SU-DHL-6 (cell line): ENCODE measurements at regions not wholly inside any gene's neighbourhood (a gene's known extent, or its start where the extent isn't known, plus 50 kb on each side); places are given as distances from the start of the nearest gene placed in this dataset.

Experiments
- H2AFZ ChIP-seq: fragments of 200-600 bp; sonication (generic); 2 replicates; pipeline ENCODE4 v1.6.1; 2014; ENCODE audit warnings: low read depth, mild to moderate bottlenecking, moderate library complexity, mixed read lengths, antibody characterized with exemption, low read length; ENCODE audit not compliant: severe bottlenecking
- H3F3A ChIP-seq: fragments of 200-600 bp; shearing (Covaris generic); 2 replicates; pipeline ENCODE4 v1.6.0; 2016; ENCODE audit warnings: antibody characterized with exemption, mild to moderate bottlenecking; ENCODE audit not compliant: insufficient read depth
- H3K27ac ChIP-seq: fragments of 200-600 bp; sonication (generic); 2 replicates; pipeline ENCODE4 v1.5.1; 2016; ENCODE audit warnings: low read depth, mild to moderate bottlenecking, low read length, moderate library complexity, mixed read lengths
- H3K27me3 ChIP-seq: fragments of 200-600 bp; sonication (generic), shearing (Covaris generic); 2 replicates; pipeline ENCODE4 v1.6.0; 2014; ENCODE audit warnings: mild to moderate bottlenecking, low read length
- H3K36me3 ChIP-seq: fragments of 200-600 bp; sonication (generic); 2 replicates; pipeline ENCODE4 v1.6.1; 2014; ENCODE audit warnings: mild to moderate bottlenecking, low read length, mixed read lengths
- H3K4me2 ChIP-seq: fragments of 300-600, 200-600 bp; shearing (Covaris generic), sonication (generic); 2 replicates; pipeline ENCODE4 v1.6.0; 2014; ENCODE audit warnings: low read length, low read depth, mild to moderate bottlenecking; ENCODE audit not compliant: poor library complexity, severe bottlenecking
- H3K4me3 ChIP-seq: fragments of 200-600 bp; sonication (generic); 2 replicates; pipeline ENCODE4 v1.5.1; 2014; ENCODE audit warnings: antibody characterized with exemption, low read length, mild to moderate bottlenecking, mixed read lengths; ENCODE audit not compliant: insufficient read depth, poor library complexity, severe bottlenecking
- H3K79me2 ChIP-seq: fragments of 200-600 bp; sonication (generic); 2 replicates; pipeline ENCODE4 v1.6.1; 2014; ENCODE audit warnings: mild to moderate bottlenecking, low read length, moderate library complexity; ENCODE audit not compliant: insufficient read depth
- H3K9ac ChIP-seq: fragments of 200-600 bp; sonication (generic); 2 replicates; pipeline ENCODE4 v1.7.0; 2014; ENCODE audit warnings: mild to moderate bottlenecking, low read length
- H3K9me2 ChIP-seq: fragments of 200-600 bp; sonication (generic); replicated peaks from 2 replicates; pipeline ENCODE4 v1.6.1; 2014; ENCODE audit warnings: low read length; ENCODE audit not compliant: insufficient read depth
- H3K9me3 ChIP-seq: fragments of 200-600 bp; sonication (generic); 2 replicates; pipeline ENCODE4 v1.6.1; 2014; ENCODE audit warnings: low read length, mixed read lengths; ENCODE audit not compliant: insufficient read depth
- H4K20me1 ChIP-seq: fragments of 200-600 bp; sonication (generic); 2 replicates; pipeline ENCODE4 v1.6.1; 2014; ENCODE audit warnings: low read depth, mild to moderate bottlenecking, antibody characterized with exemption, low read length, moderate library complexity, mixed read lengths
- EZH2phosphoT487 ChIP-seq: fragments of 200-600 bp; sonication (generic), shearing (Covaris generic); conservative IDR thresholded peaks from 2 replicates; pipeline ENCODE4 v1.6.1; 2018; ENCODE audit warnings: mild to moderate bottlenecking, antibody characterized with exemption, low read length, moderate library complexity, mixed read lengths
- TF ChIP-seq, protein P1 (sequence below): fragments of 200-600 bp; sonication (generic); IDR thresholded peaks from one replicate; pipeline ENCODE4 v1.5.1; 2017; ENCODE audit warnings: antibody characterized with exemption, mild to moderate bottlenecking, low read length, moderate library complexity; ENCODE audit not compliant: insufficient read depth, poor library complexity, severe bottlenecking

DNA sequence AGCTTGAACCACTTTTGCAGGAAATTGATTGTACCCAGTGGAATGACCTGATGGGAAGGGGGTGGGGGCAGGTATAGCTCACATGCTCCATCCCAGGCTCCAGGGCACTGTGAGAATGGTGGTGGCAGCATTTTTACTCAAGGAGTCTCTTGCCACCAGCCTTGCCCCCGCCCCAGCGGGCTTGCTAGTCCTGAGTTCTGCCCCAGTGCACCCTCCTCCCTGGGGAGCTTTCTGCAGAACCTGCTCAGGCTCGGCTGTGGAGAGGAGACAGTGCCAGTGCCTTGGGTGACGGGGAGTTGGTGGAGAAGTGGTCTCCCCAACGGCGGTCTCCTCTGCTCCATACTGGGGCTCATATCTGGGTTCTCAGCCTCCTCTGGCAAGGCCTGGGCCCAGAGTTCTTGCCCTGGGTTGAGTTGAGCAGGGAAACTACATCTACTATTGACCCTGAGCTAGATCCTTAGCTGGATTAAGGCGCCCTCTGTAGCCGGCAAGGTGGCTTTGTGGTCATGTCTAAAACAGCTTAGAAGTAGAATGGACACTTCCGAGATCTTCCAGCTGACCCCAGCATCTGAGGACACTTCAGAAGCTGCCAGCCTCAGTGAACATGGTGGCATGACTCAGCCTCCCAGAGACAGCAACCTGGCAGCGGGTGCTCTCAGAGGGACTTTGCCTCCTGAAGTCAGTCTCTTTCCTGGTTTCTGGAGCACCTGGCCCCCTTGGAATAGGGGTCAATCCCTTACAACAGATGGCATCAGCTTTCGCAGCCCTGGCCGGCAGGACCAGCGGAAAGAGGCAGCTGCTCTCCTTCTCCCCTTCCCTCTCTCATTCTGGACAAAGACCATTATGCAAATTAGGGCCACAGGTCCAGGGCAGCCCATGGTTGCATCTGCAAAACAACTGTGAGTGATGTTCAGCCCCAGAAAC lies 363.4 kb upstream of the MKI67 start:
- Histone ChIP-seq H2AFZ (no peak overlapping the region), H3K4me3 (no peak overlapping the region), H3K36me3 (no peaks in the 10 kb centered on the region), H3K9ac (no peak overlapping the region), H3K27ac (no peak overlapping the region), H3K4me2 (no peak overlapping the region), H3K9me2 (no peaks in the 10 kb centered on the region), H3K9me3 (no peaks in the 10 kb centered on the region), H3F3A (no peaks in the 10 kb centered on the region), H3K79me2 (no peaks in the 10 kb centered on the region), H3K27me3 (no peaks in the 10 kb centered on the region), H4K20me1 (no peaks in the 10 kb centered on the region)
- no peak for TF ChIP-seq EZH2phosphoT487
- TF ChIP-seq, protein P1, sequence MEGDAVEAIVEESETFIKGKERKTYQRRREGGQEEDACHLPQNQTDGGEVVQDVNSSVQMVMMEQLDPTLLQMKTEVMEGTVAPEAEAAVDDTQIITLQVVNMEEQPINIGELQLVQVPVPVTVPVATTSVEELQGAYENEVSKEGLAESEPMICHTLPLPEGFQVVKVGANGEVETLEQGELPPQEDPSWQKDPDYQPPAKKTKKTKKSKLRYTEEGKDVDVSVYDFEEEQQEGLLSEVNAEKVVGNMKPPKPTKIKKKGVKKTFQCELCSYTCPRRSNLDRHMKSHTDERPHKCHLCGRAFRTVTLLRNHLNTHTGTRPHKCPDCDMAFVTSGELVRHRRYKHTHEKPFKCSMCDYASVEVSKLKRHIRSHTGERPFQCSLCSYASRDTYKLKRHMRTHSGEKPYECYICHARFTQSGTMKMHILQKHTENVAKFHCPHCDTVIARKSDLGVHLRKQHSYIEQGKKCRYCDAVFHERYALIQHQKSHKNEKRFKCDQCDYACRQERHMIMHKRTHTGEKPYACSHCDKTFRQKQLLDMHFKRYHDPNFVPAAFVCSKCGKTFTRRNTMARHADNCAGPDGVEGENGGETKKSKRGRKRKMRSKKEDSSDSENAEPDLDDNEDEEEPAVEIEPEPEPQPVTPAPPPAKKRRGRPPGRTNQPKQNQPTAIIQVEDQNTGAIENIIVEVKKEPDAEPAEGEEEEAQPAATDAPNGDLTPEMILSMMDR = no peak

DNA sequence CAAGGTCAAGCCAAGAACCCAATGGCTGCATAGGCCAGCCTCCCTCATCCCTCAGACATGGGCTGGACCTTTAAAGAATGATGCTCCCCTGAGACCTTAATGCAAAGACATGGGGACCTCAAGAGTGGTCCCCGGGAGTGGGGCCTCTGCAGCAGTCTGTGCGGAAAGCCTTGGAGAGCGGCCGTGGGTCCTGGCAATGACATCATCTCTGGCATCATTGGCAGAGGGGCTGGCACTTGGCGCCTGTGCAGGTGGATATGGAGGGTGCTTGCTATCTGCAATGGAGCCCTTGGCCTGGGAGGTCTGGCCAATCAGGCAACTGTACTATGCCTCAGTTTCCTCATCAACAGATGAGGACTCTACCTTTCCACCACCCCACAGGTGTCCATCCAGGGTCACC lies 365.5 kb upstream of the MKI67 start:
- H4K20me1 ChIP-seq = no peaks in the 10 kb centered on the region
- no peaks in the 10 kb centered on the region for H3F3A ChIP-seq
- no peak for TF ChIP-seq EZH2phosphoT487
- TF ChIP-seq, protein P1 = no peak
- H3K9ac ChIP-seq = no peak overlapping the region
- no peaks in the 10 kb centered on the region for H3K79me2 ChIP-seq
- H3K36me3 ChIP-seq = no peaks in the 10 kb centered on the region
- H3K9me3 ChIP-seq = no peaks in the 10 kb centered on the region
- H3K27me3 ChIP-seq = no peaks in the 10 kb centered on the region
- H3K27ac ChIP-seq = no peak overlapping the region
- H2AFZ ChIP-seq = no peak overlapping the region
- H3K4me2 ChIP-seq = no peak overlapping the region
- no peak overlapping the region for H3K4me3 ChIP-seq
- H3K9me2 ChIP-seq = no peaks in the 10 kb centered on the region

DNA sequence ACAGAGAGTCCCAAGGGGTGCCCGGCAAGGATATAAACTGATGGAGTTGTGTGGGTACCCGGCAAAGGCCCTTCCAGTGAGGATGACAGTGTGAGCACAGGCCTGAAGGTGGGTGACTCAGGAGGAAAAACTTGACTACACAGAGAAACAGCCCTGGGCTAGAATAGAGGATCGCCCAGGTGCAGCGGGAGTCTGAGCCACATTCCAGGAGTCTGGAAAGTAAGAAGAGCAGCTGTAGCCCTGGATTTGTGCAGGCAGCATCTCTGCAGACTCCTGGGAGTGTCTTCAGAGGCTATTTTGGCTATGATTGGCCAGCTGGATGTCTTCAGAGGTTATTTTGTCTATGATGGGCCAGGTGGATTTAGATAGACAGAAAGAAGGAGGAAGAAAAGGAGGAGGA lies 367.6 kb upstream of the MKI67 start:
- no peak overlapping the region for H3K9ac ChIP-seq
- H3K79me2 ChIP-seq = no peaks in the 10 kb centered on the region
- no peaks in the 10 kb centered on the region for H3K27me3 ChIP-seq
- no peaks in the 10 kb centered on the region for H3F3A ChIP-seq
- TF ChIP-seq, protein P1 = no peak
- no peak for TF ChIP-seq EZH2phosphoT487
- H2AFZ ChIP-seq = no peak overlapping the region
- H3K4me2 ChIP-seq = no peak overlapping the region
- H3K27ac ChIP-seq = no peak overlapping the region
- H3K36me3 ChIP-seq = no peaks in the 10 kb centered on the region
- no peaks in the 10 kb centered on the region for H3K9me2 ChIP-seq
- no peaks in the 10 kb centered on the region for H4K20me1 ChIP-seq
- no peak overlapping the region for H3K4me3 ChIP-seq
- no peaks in the 10 kb centered on the region for H3K9me3 ChIP-seq
